ENCODE measurements at regions not wholly inside any gene's neighbourhood (a gene's known extent, or its start where the extent isn't known, plus 50 kb on each side); places are given as distances from the start of the nearest gene placed in this dataset.
"Not testable (repeated sequence)": the region's sequence is repeated elsewhere in the genome, so short reads cannot be mapped to it uniquely, and the experiment has no call there.

GRCh38 chr2:87452193-87452592, 295.7 kb upstream of the PLGLB2 start:
- not testable (repeated sequence) for H3K36me3 ChIP-seq (ENCODE audit: control insufficient read depth, insufficient read depth, low read length); H3K4me3 ChIP-seq (ENCODE audit: low read depth, low read length); H3K27me3 ChIP-seq (ENCODE audit: control insufficient read depth, insufficient read depth, low read length); H3K27ac ChIP-seq (ENCODE audit: low read depth, low read length); H3K9me3 ChIP-seq (ENCODE audit: control insufficient read depth, insufficient read depth, low read length); DNase-seq (ENCODE audit: low read depth in 4 of 6, low spot score in 6 of 6); H3K4me1 ChIP-seq (ENCODE audit: control insufficient read depth, insufficient read depth, low read length)
- WGBS (ENCODE audit: insufficient coverage) = 100% methylated on average over 1 of the region's 4 CpGs

- H3K27ac ChIP-seq (ENCODE audit: low read depth, low read length); H3K27me3 ChIP-seq (ENCODE audit: control insufficient read depth, insufficient read depth, low read length); H3K9me3 ChIP-seq (ENCODE audit: control insufficient read depth, insufficient read depth, low read length); H3K36me3 ChIP-seq (ENCODE audit: control insufficient read depth, insufficient read depth, low read length); H3K4me3 ChIP-seq (ENCODE audit: low read depth, low read length); DNase-seq (ENCODE audit: low read depth in 4 of 6, low spot score in 6 of 6); H3K4me1 ChIP-seq (ENCODE audit: control insufficient read depth, insufficient read depth, low read length): not testable (repeated sequence)
- WGBS (ENCODE audit: insufficient coverage) = 79% methylated on average over 1 of the region's 1 CpG
Measured at GRCh38 chr2:87452861-87453260, 295.0 kb upstream of the PLGLB2 start.

- H3K27ac ChIP-seq (ENCODE audit: low read depth, low read length); H3K4me1 ChIP-seq (ENCODE audit: control insufficient read depth, insufficient read depth, low read length); H3K9me3 ChIP-seq (ENCODE audit: control insufficient read depth, insufficient read depth, low read length); H3K4me3 ChIP-seq (ENCODE audit: low read depth, low read length); H3K27me3 ChIP-seq (ENCODE audit: control insufficient read depth, insufficient read depth, low read length); H3K36me3 ChIP-seq (ENCODE audit: control insufficient read depth, insufficient read depth, low read length); DNase-seq (ENCODE audit: low read depth in 4 of 6, low spot score in 6 of 6): not testable (repeated sequence)
- no CpG with 5 or more reads among the region's 1 CpG for WGBS (ENCODE audit: insufficient coverage)
Measured at GRCh38 chr2:87453965-87454364, 293.9 kb upstream of the PLGLB2 start.

GRCh38 chr2:87454421-87454820, 293.5 kb upstream of the PLGLB2 start:
- H3K4me3 ChIP-seq (ENCODE audit: low read depth, low read length); H3K4me1 ChIP-seq (ENCODE audit: control insufficient read depth, insufficient read depth, low read length); H3K9me3 ChIP-seq (ENCODE audit: control insufficient read depth, insufficient read depth, low read length); H3K27ac ChIP-seq (ENCODE audit: low read depth, low read length); H3K36me3 ChIP-seq (ENCODE audit: control insufficient read depth, insufficient read depth, low read length); H3K27me3 ChIP-seq (ENCODE audit: control insufficient read depth, insufficient read depth, low read length); DNase-seq (ENCODE audit: low read depth in 4 of 6, low spot score in 6 of 6): not testable (repeated sequence)
- WGBS (ENCODE audit: insufficient coverage) = no CpG with 5 or more reads among the region's 2 CpGs

GRCh38 chr2:87455209-87455853, 292.6 kb upstream of the PLGLB2 start:
- H3K27me3 ChIP-seq (ENCODE audit: control insufficient read depth, insufficient read depth, low read length); H3K9me3 ChIP-seq (ENCODE audit: control insufficient read depth, insufficient read depth, low read length); DNase-seq (ENCODE audit: low read depth in 4 of 6, low spot score in 6 of 6); H3K27ac ChIP-seq (ENCODE audit: low read depth, low read length); H3K4me1 ChIP-seq (ENCODE audit: control insufficient read depth, insufficient read depth, low read length); H3K4me3 ChIP-seq (ENCODE audit: low read depth, low read length); H3K36me3 ChIP-seq (ENCODE audit: control insufficient read depth, insufficient read depth, low read length): not testable (repeated sequence)
- WGBS (ENCODE audit: insufficient coverage) = no CpG with 5 or more reads among the region's 13 CpGs

- H3K27ac ChIP-seq (ENCODE audit: low read depth, low read length); H3K36me3 ChIP-seq (ENCODE audit: control insufficient read depth, insufficient read depth, low read length); H3K27me3 ChIP-seq (ENCODE audit: control insufficient read depth, insufficient read depth, low read length); H3K9me3 ChIP-seq (ENCODE audit: control insufficient read depth, insufficient read depth, low read length); DNase-seq (ENCODE audit: low read depth in 4 of 6, low spot score in 6 of 6); H3K4me1 ChIP-seq (ENCODE audit: control insufficient read depth, insufficient read depth, low read length); H3K4me3 ChIP-seq (ENCODE audit: low read depth, low read length): not testable (repeated sequence)
- WGBS (ENCODE audit: insufficient coverage) = no CpG with 5 or more reads among the region's 9 CpGs
Measured at GRCh38 chr2:87455854-87456249, 292.0 kb upstream of the PLGLB2 start.

GRCh38 chr2:87456477-87457128, 291.3 kb upstream of the PLGLB2 start:
- H3K4me1 ChIP-seq (ENCODE audit: control insufficient read depth, insufficient read depth, low read length); H3K27me3 ChIP-seq (ENCODE audit: control insufficient read depth, insufficient read depth, low read length); H3K4me3 ChIP-seq (ENCODE audit: low read depth, low read length); H3K36me3 ChIP-seq (ENCODE audit: control insufficient read depth, insufficient read depth, low read length); DNase-seq (ENCODE audit: low read depth in 4 of 6, low spot score in 6 of 6); H3K9me3 ChIP-seq (ENCODE audit: control insufficient read depth, insufficient read depth, low read length); H3K27ac ChIP-seq (ENCODE audit: low read depth, low read length): not testable (repeated sequence)
- 61% methylated on average over 5 of the region's 17 CpGs for WGBS (ENCODE audit: insufficient coverage)

GRCh38 chr2:87457129-87457499, 290.8 kb upstream of the PLGLB2 start:
- not testable (repeated sequence) for DNase-seq (ENCODE audit: low read depth in 4 of 6, low spot score in 6 of 6); H3K4me1 ChIP-seq (ENCODE audit: control insufficient read depth, insufficient read depth, low read length); H3K9me3 ChIP-seq (ENCODE audit: control insufficient read depth, insufficient read depth, low read length); H3K36me3 ChIP-seq (ENCODE audit: control insufficient read depth, insufficient read depth, low read length); H3K4me3 ChIP-seq (ENCODE audit: low read depth, low read length); H3K27ac ChIP-seq (ENCODE audit: low read depth, low read length); H3K27me3 ChIP-seq (ENCODE audit: control insufficient read depth, insufficient read depth, low read length)
- no CpG with 5 or more reads among the region's 8 CpGs for WGBS (ENCODE audit: insufficient coverage)

GRCh38 chr2:87458938-87459337, 288.9 kb upstream of the PLGLB2 start:
- WGBS (ENCODE audit: insufficient coverage) = no CpG with 5 or more reads among the region's 3 CpGs
- H3K9me3 ChIP-seq (ENCODE audit: control insufficient read depth, insufficient read depth, low read length); DNase-seq (ENCODE audit: low read depth in 4 of 6, low spot score in 6 of 6); H3K27ac ChIP-seq (ENCODE audit: low read depth, low read length); H3K27me3 ChIP-seq (ENCODE audit: control insufficient read depth, insufficient read depth, low read length); H3K36me3 ChIP-seq (ENCODE audit: control insufficient read depth, insufficient read depth, low read length); H3K4me3 ChIP-seq (ENCODE audit: low read depth, low read length); H3K4me1 ChIP-seq (ENCODE audit: control insufficient read depth, insufficient read depth, low read length): not testable (repeated sequence)

GRCh38 chr2:87460104-87460503, 287.8 kb upstream of the PLGLB2 start:
- H3K4me1 ChIP-seq (ENCODE audit: control insufficient read depth, insufficient read depth, low read length) = not testable (repeated sequence)
- no CpG with 5 or more reads among the region's 2 CpGs for WGBS (ENCODE audit: insufficient coverage)

More at GRCh38 chr2:87460104-87460503, 287.8 kb upstream of the PLGLB2 start:
- DNase-seq (ENCODE audit: low read depth in 4 of 6, low spot score in 6 of 6); H3K36me3 ChIP-seq (ENCODE audit: control insufficient read depth, insufficient read depth, low read length); H3K4me3 ChIP-seq (ENCODE audit: low read depth, low read length); H3K27ac ChIP-seq (ENCODE audit: low read depth, low read length); H3K9me3 ChIP-seq (ENCODE audit: control insufficient read depth, insufficient read depth, low read length); H3K27me3 ChIP-seq (ENCODE audit: control insufficient read depth, insufficient read depth, low read length): not testable (repeated sequence)

Data from spinal cord (tissue), 9 donors.